K562 (cell line): ENCODE measurements at regions not wholly inside any gene's neighbourhood (a gene's known extent, or its start where the extent isn't known, plus 50 kb on each side); places are given as distances from the start of the nearest gene placed in this dataset.

Experiments
- CREB1 ChIP-seq, 2 experiments: sonication (generic) in 1 of 2; formaldehyde crosslinking in 1 of 2; IDR thresholded peaks; 2 replicates each; pipeline versions ENCODE4 v1.6.1 to v1.8.0; 2012 to 2022; ENCODE audit warnings: inconsistent platforms in 1 of 2, mild to moderate bottlenecking in 1 of 2, missing genetic modification reagents in 1 of 2, moderate library complexity in 1 of 2
- FOXA1 ChIP-seq: fragments of 450-650 bp; IDR thresholded peaks from 2 replicates; pipeline ENCODE4 v1.6.1; 2016; ENCODE audit warnings: mild to moderate bottlenecking, borderline replicate concordance
- FOXP1 ChIP-seq: sonication (generic); formaldehyde crosslinking; IDR thresholded peaks from 2 replicates; pipeline ENCODE4 v1.8.0; 2022; ENCODE audit warnings: mild to moderate bottlenecking, missing genetic modification reagents
- MAFK ChIP-seq: IDR thresholded peaks from 2 replicates; pipeline ENCODE4 v1.6.1; 2011; ENCODE audit warnings: low read length, improper control_type of control experiment
- MYC ChIP-seq, 2 experiments: fragments of 250-450 bp in 1 of 2; sonication (Bioruptor Pico) in 1 of 2; IDR thresholded peaks; 2 replicates each; pipeline versions ENCODE4 v1.5.1 to v1.6.1; 2012 to 2021; ENCODE audit warnings: low read depth in 2 of 2, borderline replicate concordance in 1 of 2, improper control_type of control experiment in 1 of 2, low read length in 1 of 2, mild to moderate bottlenecking in 1 of 2, moderate library complexity in 1 of 2
- RCOR1 ChIP-seq, 2 experiments: IDR thresholded peaks; 2 replicates each; pipeline ENCODE4 v1.6.1; 2012; ENCODE audit warnings: low read depth in 2 of 2, low read length in 2 of 2, borderline replicate concordance in 1 of 2, improper control_type of control experiment in 1 of 2
- SMC3 ChIP-seq: conservative IDR thresholded peaks from 2 replicates; pipeline ENCODE4 v1.6.1; 2011; ENCODE audit warnings: low read depth, low read length, improper control_type of control experiment; ENCODE audit not compliant: insufficient read depth
- ZNF408 ChIP-seq: fragments of 250-450 bp; sonication (Bioruptor Pico); IDR thresholded peaks from 2 replicates; pipeline ENCODE4 v1.4.0; 2020; ENCODE audit warnings: low read depth, mild to moderate bottlenecking, moderate library complexity
- TF ChIP-seq, protein P1 (sequence below), 3 experiments: fragments of 200-800 bp in 1 of 3; sonication (Bioruptor generic) in 1 of 3; sonication (generic) in 1 of 3; formaldehyde crosslinking in 1 of 3; IDR thresholded peaks; 2 replicates each; pipeline versions ENCODE4 v1.6.1 to v1.8.0; 2016 to 2022; ENCODE audit warnings: mild to moderate bottlenecking in 2 of 3, missing compliant biosample characterization in 2 of 3, missing genetic modification characterization in 2 of 3, missing genetic modification reagents in 1 of 3
- TF ChIP-seq, protein P2 (sequence below), 3 experiments: IDR thresholded peaks in 2 of 3; conservative IDR thresholded peaks in 1 of 3; 2 replicates each; pipeline ENCODE4 v1.5.1; 2011 to 2012; ENCODE audit warnings: low read length in 3 of 3, mild to moderate bottlenecking in 3 of 3, control low read depth in 2 of 3, improper control_type of control experiment in 1 of 3, inconsistent platforms in 1 of 3, low read depth in 1 of 3, mixed read lengths in 1 of 3, moderate library complexity in 1 of 3; ENCODE audit not compliant: insufficient read depth in 2 of 3
- TF ChIP-seq, protein P3 (sequence below): sonication (generic); formaldehyde crosslinking; IDR thresholded peaks from 2 replicates; pipeline ENCODE4 v1.8.0; 2022; ENCODE audit warnings: mild to moderate bottlenecking, missing genetic modification reagents

DNA sequence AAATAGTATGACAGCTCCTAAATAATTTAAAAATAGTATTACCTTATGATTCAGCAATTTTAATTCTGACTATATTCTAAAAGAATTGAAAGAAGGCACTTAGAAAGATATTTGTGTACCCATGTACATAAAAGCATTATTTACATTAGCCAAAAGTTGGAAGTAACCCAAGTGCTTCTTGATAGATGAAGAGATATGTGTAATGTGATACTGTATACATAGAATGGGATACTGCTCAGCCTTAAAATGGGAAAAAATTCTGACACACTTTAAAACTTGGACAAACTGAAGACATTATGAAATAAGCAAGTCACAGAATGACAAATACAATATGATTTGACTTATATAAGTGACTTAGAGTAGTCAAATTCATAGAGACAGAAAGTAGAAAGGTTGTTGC lies 112.2 kb downstream of the IDS start:
- TF ChIP-seq, protein P1, sequence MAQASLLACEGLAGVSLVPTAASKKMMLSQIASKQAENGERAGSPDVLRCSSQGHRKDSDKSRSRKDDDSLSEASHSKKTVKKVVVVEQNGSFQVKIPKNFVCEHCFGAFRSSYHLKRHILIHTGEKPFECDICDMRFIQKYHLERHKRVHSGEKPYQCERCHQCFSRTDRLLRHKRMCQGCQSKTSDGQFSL (CRISPR knock-in tag; IDR thresholded peaks at IDR 0.05): no peak
- TF ChIP-seq, protein P1 (tag; IDR thresholded peaks at IDR 0.05): no peak
- TF ChIP-seq FOXP1 (CRISPR knock-in tag) (no peak), CREB1 (IDR thresholded peaks at IDR 0.05) (no peak), CREB1 (CRISPR knock-in tag; IDR thresholded peaks at IDR 0.05) (no peak), SMC3 (no peak), MYC (IDR thresholded peaks at IDR 0.05; ENCODE audit: low read depth, low read length) (no peak), MYC (CRISPR knock-in tag; IDR thresholded peaks at IDR 0.05; ENCODE audit: borderline replicate concordance, low read depth) (no peak), FOXA1 (no peak), RCOR1 (IDR thresholded peaks at IDR 0.05; ENCODE audit: borderline replicate concordance in 1 of 2, low read depth in 2 of 2, low read length in 2 of 2) (no peak), ZNF408 (CRISPR knock-in tag) (no peak), MAFK (no peak)
- TF ChIP-seq, protein P2, sequence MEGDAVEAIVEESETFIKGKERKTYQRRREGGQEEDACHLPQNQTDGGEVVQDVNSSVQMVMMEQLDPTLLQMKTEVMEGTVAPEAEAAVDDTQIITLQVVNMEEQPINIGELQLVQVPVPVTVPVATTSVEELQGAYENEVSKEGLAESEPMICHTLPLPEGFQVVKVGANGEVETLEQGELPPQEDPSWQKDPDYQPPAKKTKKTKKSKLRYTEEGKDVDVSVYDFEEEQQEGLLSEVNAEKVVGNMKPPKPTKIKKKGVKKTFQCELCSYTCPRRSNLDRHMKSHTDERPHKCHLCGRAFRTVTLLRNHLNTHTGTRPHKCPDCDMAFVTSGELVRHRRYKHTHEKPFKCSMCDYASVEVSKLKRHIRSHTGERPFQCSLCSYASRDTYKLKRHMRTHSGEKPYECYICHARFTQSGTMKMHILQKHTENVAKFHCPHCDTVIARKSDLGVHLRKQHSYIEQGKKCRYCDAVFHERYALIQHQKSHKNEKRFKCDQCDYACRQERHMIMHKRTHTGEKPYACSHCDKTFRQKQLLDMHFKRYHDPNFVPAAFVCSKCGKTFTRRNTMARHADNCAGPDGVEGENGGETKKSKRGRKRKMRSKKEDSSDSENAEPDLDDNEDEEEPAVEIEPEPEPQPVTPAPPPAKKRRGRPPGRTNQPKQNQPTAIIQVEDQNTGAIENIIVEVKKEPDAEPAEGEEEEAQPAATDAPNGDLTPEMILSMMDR (IDR thresholded peaks at IDR 0.05 in 2 of 3, conservative IDR thresholded peaks at IDR 0.05 in 1 of 3; ENCODE audit: insufficient read depth in 2 of 3, low read depth in 1 of 3, low read length in 3 of 3): no peak
- TF ChIP-seq, protein P3, sequence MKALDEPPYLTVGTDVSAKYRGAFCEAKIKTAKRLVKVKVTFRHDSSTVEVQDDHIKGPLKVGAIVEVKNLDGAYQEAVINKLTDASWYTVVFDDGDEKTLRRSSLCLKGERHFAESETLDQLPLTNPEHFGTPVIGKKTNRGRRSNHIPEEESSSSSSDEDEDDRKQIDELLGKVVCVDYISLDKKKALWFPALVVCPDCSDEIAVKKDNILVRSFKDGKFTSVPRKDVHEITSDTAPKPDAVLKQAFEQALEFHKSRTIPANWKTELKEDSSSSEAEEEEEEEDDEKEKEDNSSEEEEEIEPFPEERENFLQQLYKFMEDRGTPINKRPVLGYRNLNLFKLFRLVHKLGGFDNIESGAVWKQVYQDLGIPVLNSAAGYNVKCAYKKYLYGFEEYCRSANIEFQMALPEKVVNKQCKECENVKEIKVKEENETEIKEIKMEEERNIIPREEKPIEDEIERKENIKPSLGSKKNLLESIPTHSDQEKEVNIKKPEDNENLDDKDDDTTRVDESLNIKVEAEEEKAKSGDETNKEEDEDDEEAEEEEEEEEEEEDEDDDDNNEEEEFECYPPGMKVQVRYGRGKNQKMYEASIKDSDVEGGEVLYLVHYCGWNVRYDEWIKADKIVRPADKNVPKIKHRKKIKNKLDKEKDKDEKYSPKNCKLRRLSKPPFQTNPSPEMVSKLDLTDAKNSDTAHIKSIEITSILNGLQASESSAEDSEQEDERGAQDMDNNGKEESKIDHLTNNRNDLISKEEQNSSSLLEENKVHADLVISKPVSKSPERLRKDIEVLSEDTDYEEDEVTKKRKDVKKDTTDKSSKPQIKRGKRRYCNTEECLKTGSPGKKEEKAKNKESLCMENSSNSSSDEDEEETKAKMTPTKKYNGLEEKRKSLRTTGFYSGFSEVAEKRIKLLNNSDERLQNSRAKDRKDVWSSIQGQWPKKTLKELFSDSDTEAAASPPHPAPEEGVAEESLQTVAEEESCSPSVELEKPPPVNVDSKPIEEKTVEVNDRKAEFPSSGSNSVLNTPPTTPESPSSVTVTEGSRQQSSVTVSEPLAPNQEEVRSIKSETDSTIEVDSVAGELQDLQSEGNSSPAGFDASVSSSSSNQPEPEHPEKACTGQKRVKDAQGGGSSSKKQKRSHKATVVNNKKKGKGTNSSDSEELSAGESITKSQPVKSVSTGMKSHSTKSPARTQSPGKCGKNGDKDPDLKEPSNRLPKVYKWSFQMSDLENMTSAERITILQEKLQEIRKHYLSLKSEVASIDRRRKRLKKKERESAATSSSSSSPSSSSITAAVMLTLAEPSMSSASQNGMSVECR: no peak
